GM23338 (cell line): ENCODE measurements at regions not wholly inside any gene's neighbourhood (a gene's known extent, or its start where the extent isn't known, plus 50 kb on each side); places are given as distances from the start of the nearest gene placed in this dataset.

Experiments
- ATAC-seq: fragments of 200-7000 bp; cut with Tn5 transposase; 3 replicates; pipeline ENCODE4 v1.9.1; 2020
- DNase-seq: peaks from one replicate; pipeline ENCODE4 v3.0.0-alpha.2; 2015; ENCODE audit warnings: low spot score
- H2AFZ ChIP-seq: fragments of 200-600 bp; sonication (generic); 2 replicates; pipeline ENCODE4 v1.8.0; 2016; ENCODE audit warnings: antibody characterized with exemption, mild to moderate bottlenecking, moderate library complexity
- H3F3A ChIP-seq: fragments of 200-600 bp; sonication (generic); replicated peaks from 2 replicates; pipeline ENCODE4 v1.8.0; 2017; ENCODE audit warnings: antibody characterized with exemption, mixed run types, low read depth
- H3K27ac ChIP-seq: fragments of 200-600 bp; sonication (generic); 2 replicates; pipeline ENCODE4 v1.6.1; 2016; ENCODE audit warnings: low read depth
- H3K27me3 ChIP-seq: fragments of 200-600 bp; sonication (generic); 2 replicates; pipeline ENCODE4 v1.8.0; 2016; ENCODE audit warnings: mild to moderate bottlenecking, mixed run types, moderate library complexity; ENCODE audit not compliant: insufficient read depth
- H3K36me3 ChIP-seq: fragments of 200-600 bp; sonication (generic); 2 replicates; pipeline ENCODE4 v1.8.0; 2016; ENCODE audit warnings: mild to moderate bottlenecking; ENCODE audit not compliant: insufficient read depth
- H3K4me1 ChIP-seq: fragments of 200-600 bp; sonication (generic); 2 replicates; pipeline ENCODE4 v1.8.0; 2016; ENCODE audit warnings: mild to moderate bottlenecking, moderate library complexity; ENCODE audit not compliant: insufficient read depth
- H3K4me2 ChIP-seq: fragments of 200-600 bp; sonication (generic); 2 replicates; pipeline ENCODE4 v1.7.1; 2017; ENCODE audit warnings: mixed run types
- H3K4me3 ChIP-seq: fragments of 200-600 bp; sonication (generic); 2 replicates; pipeline ENCODE4 v1.6.1; 2016; ENCODE audit warnings: mixed run types
- H3K79me2 ChIP-seq: fragments of 200-600 bp; sonication (generic); replicated peaks from 2 replicates; pipeline ENCODE4 v1.8.0; 2017; ENCODE audit warnings: mild to moderate bottlenecking; ENCODE audit not compliant: insufficient read depth
- H3K9me2 ChIP-seq: fragments of 200-600 bp; sonication (generic); 2 replicates; pipeline ENCODE4 v1.8.0; 2017; ENCODE audit not compliant: insufficient read depth
- H4K20me1 ChIP-seq: fragments of 200-600 bp; sonication (generic); replicated peaks from 2 replicates; pipeline ENCODE4 v1.8.0; 2017; ENCODE audit warnings: mild to moderate bottlenecking; ENCODE audit not compliant: insufficient read depth
- H3K27ac Mint-ChIP-seq: 2 replicates; pipeline ENCODE4 v1.8.0; 2020; ENCODE audit warnings: inconsistent platforms, mild to moderate bottlenecking, moderate library complexity, mixed read lengths
- H3K27me3 Mint-ChIP-seq: 3 replicates; pipeline ENCODE4 v1.8.0; 2022; ENCODE audit warnings: low read depth, mild to moderate bottlenecking, moderate library complexity, mixed read lengths, inconsistent platforms; ENCODE audit not compliant: insufficient read depth, poor library complexity
- H3K36me3 Mint-ChIP-seq: 3 replicates; pipeline ENCODE4 v1.8.0; 2021; ENCODE audit warnings: low read depth, mild to moderate bottlenecking, inconsistent platforms, moderate library complexity, mixed read lengths
- H3K4me1 Mint-ChIP-seq: 3 replicates; pipeline ENCODE4 v1.8.0; 2020; ENCODE audit warnings: mild to moderate bottlenecking, inconsistent platforms, mixed read lengths
- H3K4me3 Mint-ChIP-seq: 3 replicates; pipeline ENCODE4 v1.8.0; 2021; ENCODE audit warnings: moderate library complexity, mild to moderate bottlenecking, inconsistent platforms, mixed read lengths
- H3K9me3 Mint-ChIP-seq: 3 replicates; pipeline ENCODE4 v1.8.0; 2020; ENCODE audit warnings: moderate library complexity, mild to moderate bottlenecking, inconsistent platforms, mixed read lengths
- CREB1 ChIP-seq: fragments of 250-450 bp; sonication (Bioruptor Pico); IDR thresholded peaks from 2 replicates; pipeline ENCODE4 v1.5.0; 2020; ENCODE audit warnings: low read depth, mild to moderate bottlenecking, moderate library complexity
- CTCF ChIP-seq, 2 experiments: fragments of 200-600 bp in 1 of 2; sonication (generic) in 1 of 2; conservative IDR thresholded peaks; 2 replicates each; pipeline versions ENCODE4 v1.5.1 to v1.6.1; 2016 to 2017; ENCODE audit warnings: antibody characterized with exemption in 2 of 2, low read depth in 2 of 2, mild to moderate bottlenecking in 2 of 2, moderate library complexity in 1 of 2
- ETS1 ChIP-seq: IDR thresholded peaks from 2 replicates; pipeline ENCODE4 v1.6.1; 2016; ENCODE audit warnings: antibody characterized with exemption
- JUNB ChIP-seq: IDR thresholded peaks from one replicate; pipeline ENCODE4 v1.6.1; 2016; ENCODE audit warnings: antibody characterized with exemption; ENCODE audit not compliant: unreplicated experiment
- NANOG ChIP-seq: IDR thresholded peaks from 2 replicates; pipeline ENCODE4 v1.6.1; 2016; ENCODE audit warnings: antibody characterized with exemption, borderline replicate concordance
- REST ChIP-seq: IDR thresholded peaks from one replicate; pipeline ENCODE4 v1.6.1; 2018; ENCODE audit warnings: antibody characterized with exemption; ENCODE audit not compliant: unreplicated experiment
- ZNF114 ChIP-seq: fragments of 250-450 bp; sonication (Bioruptor Pico); IDR thresholded peaks from 2 replicates; pipeline ENCODE4 v1.5.0; 2020; ENCODE audit warnings: mild to moderate bottlenecking, moderate library complexity
- ZNF462 ChIP-seq: fragments of 250-450 bp; sonication (Bioruptor Pico); IDR thresholded peaks from 2 replicates; pipeline ENCODE4 v1.5.0; 2020; ENCODE audit warnings: mild to moderate bottlenecking, moderate library complexity

GRCh38 chr9:81431641-81432040 lies 257.7 kb downstream of the TLE1 start (continued):
- no peak for TF ChIP-seq ZNF462 (CRISPR knock-in tag)
- TF ChIP-seq ZNF114 (CRISPR knock-in tag), result no peak

GRCh38 chr9:81430727-81431126 lies 258.6 kb downstream of the TLE1 start:
- Mint-ChIP-seq H3K9me3 (peaks cover 60% of the 10 kb centered on the region), H3K36me3 (peaks cover 36% of the 10 kb centered on the region), H3K4me1 (no peaks in the 10 kb centered on the region), H3K4me3 (no peak overlapping the region), H3K27me3 (peaks cover 2% of the 10 kb centered on the region), H3K27ac (no peak overlapping the region)
- H4K20me1 ChIP-seq, result no peaks in the 10 kb centered on the region
- no peak overlapping the region for H2AFZ ChIP-seq
- peaks cover 8% of the 10 kb centered on the region; the same call in 1 of the 2 replicates for H3K36me3 ChIP-seq
- ATAC-seq, result no peak
- no peaks in the 10 kb centered on the region for H3K79me2 ChIP-seq
- DNase-seq, result no peak
- H3K4me3 ChIP-seq, result no peak overlapping the region
- H3K27ac ChIP-seq, result no peak overlapping the region
- no peak for TF ChIP-seq NANOG
- H3K4me1 ChIP-seq, result no peaks in the 10 kb centered on the region
- H3K27me3 ChIP-seq, result no peaks in the 10 kb centered on the region
- no peak overlapping the region for H3K4me2 ChIP-seq
- no peaks in the 10 kb centered on the region for H3F3A ChIP-seq
- no peaks in the 10 kb centered on the region for H3K9me2 ChIP-seq

- Histone ChIP-seq H3K79me2 (no peaks in the 10 kb centered on the region), H3K9me2 (no peaks in the 10 kb centered on the region; the same call in 1 of the 2 replicates), H3K4me1 (no peaks in the 10 kb centered on the region), H4K20me1 (no peaks in the 10 kb centered on the region), H3K36me3 (peaks cover 8% of the 10 kb centered on the region; the same call in 1 of the 2 replicates), H3K4me2 (no peak overlapping the region), H3K27me3 (no peaks in the 10 kb centered on the region), H3K27ac (no peak overlapping the region), H2AFZ (no peak overlapping the region), H3K4me3 (no peak overlapping the region), H3F3A (no peaks in the 10 kb centered on the region)
- Mint-ChIP-seq H3K4me3 (no peak overlapping the region), H3K9me3 (peaks cover 54% of the 10 kb centered on the region), H3K27me3 (peaks cover 4% of the 10 kb centered on the region), H3K36me3 (peaks cover 33% of the 10 kb centered on the region), H3K4me1 (no peaks in the 10 kb centered on the region), H3K27ac (no peak overlapping the region)
- peak; percentile 17 for DNase-seq
- ATAC-seq, result no peak
- TF ChIP-seq ETS1 (no peak), CREB1 (CRISPR knock-in tag) (no peak), CTCF (conservative IDR thresholded peaks at IDR 0.05; ENCODE audit: low read depth in 2 of 2) (no peak), JUNB (no peak), REST (no peak)
Measured at GRCh38 chr9:81427870-81428269, 261.5 kb downstream of the TLE1 start.
